ENCODE measurements at regions not wholly inside any gene's neighbourhood (a gene's known extent, or its start where the extent isn't known, plus 50 kb on each side); places are given as distances from the start of the nearest gene placed in this dataset.

GRCh38 chr13:89865164-89866064 is 1482.1 kb upstream of the MIR17HG start:
- H4K91ac ChIP-seq (ENCODE audit: insufficient read depth, low read depth, low read length): no peak overlapping the region
- H3K4me2 ChIP-seq (ENCODE audit: low read depth, low read length): no peak overlapping the region
- ChIA-PET CTCF (no interaction called here), POLR2A (ENCODE audit: unreplicated experiment) (no interaction called here)
- H3K27me3 ChIP-seq (ENCODE audit: control insufficient read depth, insufficient read depth, low read length): no peaks in the 10 kb centered on the region
- no peaks in the 10 kb centered on the region for H4K20me1 ChIP-seq (ENCODE audit: insufficient read depth, low read length)
- no peak overlapping the region for H3K56ac ChIP-seq (ENCODE audit: extremely low read depth, insufficient read depth, low read length)
- H3K4me1 ChIP-seq (ENCODE audit: control insufficient read depth, insufficient read depth, low read length): no peaks in the 10 kb centered on the region
- no TSS peak for BruUV-seq (replicated peaks)
- H3K79me1 ChIP-seq (ENCODE audit: low read depth in 1 of 2, low read length in 2 of 2): no peaks in the 10 kb centered on the region
- H2AK5ac ChIP-seq (ENCODE audit: low read depth, low read length): no peak overlapping the region
- no peak overlapping the region for H3K14ac ChIP-seq (replicated peaks; ENCODE audit: low read depth, low read length)
- no peak overlapping the region for H3K4me3 ChIP-seq (ENCODE audit: insufficient read depth, low read depth, low read length)
- intact Hi-C loops (cut with micrococcal nuclease): no loop called here
- no peak overlapping the region for H2AFZ ChIP-seq (replicated peaks; ENCODE audit: low read length, poor library complexity)
- no peak overlapping the region for H3K23ac ChIP-seq (ENCODE audit: low read depth, low read length)
- H2BK120ac ChIP-seq (ENCODE audit: low read depth, low read length): no peak overlapping the region
- no peak for ATAC-seq (ENCODE audit: low read depth)
- no CpG with 5 or more reads among the region's 5 CpGs for WGBS, 2 experiments (ENCODE audit: extremely low coverage in 2 of 2, insufficient read length in 1 of 2)
- dilution Hi-C loops (cut with HindIII; ENCODE audit: low sequenced_read_pairs, unreplicated experiment): no loop called here
- H2AK9ac ChIP-seq (replicated peaks; ENCODE audit: low read depth, low read length, poor library complexity): no peak overlapping the region
- H2BK5ac ChIP-seq (ENCODE audit: low read depth, low read length, poor library complexity, severe bottlenecking): no peak overlapping the region
- no peak overlapping the region for H2BK20ac ChIP-seq (ENCODE audit: low read depth, low read length)
- H4K5ac ChIP-seq (ENCODE audit: low read depth, low read length): no peak overlapping the region
- H2BK15ac ChIP-seq (ENCODE audit: low read depth, low read length): no peak overlapping the region
- no peaks in the 10 kb centered on the region for H3K9me1 ChIP-seq (ENCODE audit: insufficient read depth, low read length)
- no peak overlapping the region for H3K27ac ChIP-seq (ENCODE audit: insufficient read depth, low read length)
- H3K18ac ChIP-seq (ENCODE audit: low read depth, low read length): no peak overlapping the region
- no peak overlapping the region for H4K8ac ChIP-seq (ENCODE audit: low read depth in 2 of 2, low read length in 2 of 2)
- no peak overlapping the region for H3K4ac ChIP-seq (ENCODE audit: low read depth, low read length)
- H3K9ac ChIP-seq (ENCODE audit: low read depth, low read length): no peak overlapping the region
- in situ Hi-C loops (cut with MboI; ENCODE audit: low sequenced_read_pairs): no loop called here
- TF ChIP-seq RFX5 (IDR thresholded peaks at IDR 0.05; ENCODE audit: low read depth, low read length) (no peak), SMC3 (IDR thresholded peaks at IDR 0.05; ENCODE audit: low read depth, low read length) (no peak), MXI1 (IDR thresholded peaks at IDR 0.05; ENCODE audit: borderline replicate concordance, low read depth, low read length) (no peak), CEBPB (IDR thresholded peaks at IDR 0.05; ENCODE audit: low read depth, low read length) (no peak), CTCF (conservative IDR thresholded peaks at IDR 0.05; ENCODE audit: low read depth, low read length) (no peak)
- no peak for DNase-seq
- peaks cover 1% of the 10 kb centered on the region; the same call in 1 of the 2 replicates for H3K9me3 ChIP-seq (ENCODE audit: control insufficient read depth, insufficient read depth, low read length)
- no peaks in the 10 kb centered on the region for H3K36me3 ChIP-seq (ENCODE audit: control insufficient read depth, insufficient read depth, low read length)

All from IMR-90 (cell line).